Pulmonary artery endothelial cell (primary cell): ENCODE measurements at regions not wholly inside any gene's neighbourhood (a gene's known extent, or its start where the extent isn't known, plus 50 kb on each side); places are given as distances from the start of the nearest gene placed in this dataset.

ENCODE experiments used
- DNase-seq: peaks from one replicate; pipeline ENCODE4 v3.0.0-alpha.2; 2011; ENCODE audit warnings: low read depth, low spot score

GRCh38 chr18:45168866-45169600 is 446.2 kb upstream of the SLC14A2 start:
- no peak for DNase-seq

- no peak for DNase-seq
These were observed 445.7 kb upstream of the SLC14A2 start for GRCh38 chr18:45169610-45170009.

GRCh38 chr18:45171679-45172191 is 443.5 kb upstream of the SLC14A2 start:
- DNase-seq = no peak

GRCh38 chr18:45173327-45173726 is 441.9 kb upstream of the SLC14A2 start:
- DNase-seq = no peak

GRCh38 chr18:45173799-45174519 is 441.3 kb upstream of the SLC14A2 start:
- no peak for DNase-seq

GRCh38 chr18:45174629-45175136 is 440.6 kb upstream of the SLC14A2 start:
- no peak for DNase-seq

GRCh38 chr18:45175511-45175910 is 439.8 kb upstream of the SLC14A2 start:
- no peak for DNase-seq

- DNase-seq = no peak
These were observed 428.4 kb upstream of the SLC14A2 start for GRCh38 chr18:45186832-45187231.

- DNase-seq = no peak
These were observed 423.5 kb upstream of the SLC14A2 start for GRCh38 chr18:45191795-45192194.

- no peak for DNase-seq
These were observed 417.7 kb upstream of the SLC14A2 start for GRCh38 chr18:45197526-45197970.

GRCh38 chr18:45198526-45198925 is 416.8 kb upstream of the SLC14A2 start:
- DNase-seq = no peak

- DNase-seq = no peak
These were observed 414.2 kb upstream of the SLC14A2 start for GRCh38 chr18:45201029-45201428.

- no peak for DNase-seq
These were observed 413.8 kb upstream of the SLC14A2 start for GRCh38 chr18:45201489-45201888.

GRCh38 chr18:45202061-45202460 is 413.2 kb upstream of the SLC14A2 start:
- no peak for DNase-seq

- DNase-seq = no peak
These were observed 411.6 kb upstream of the SLC14A2 start for GRCh38 chr18:45203677-45204076.

GRCh38 chr18:45207328-45207727 is 407.9 kb upstream of the SLC14A2 start:
- no peak for DNase-seq

- no peak for DNase-seq
These were observed 407.1 kb upstream of the SLC14A2 start for GRCh38 chr18:45208164-45208563.

- DNase-seq = peak; percentile 54
These were observed 402.9 kb upstream of the SLC14A2 start for GRCh38 chr18:45212181-45213039.

- no peak for DNase-seq
These were observed 402.3 kb upstream of the SLC14A2 start for GRCh38 chr18:45213040-45213333.

- no peak for DNase-seq
These were observed 396.8 kb upstream of the SLC14A2 start for GRCh38 chr18:45218436-45218835.

GRCh38 chr18:45221363-45221762 is 393.9 kb upstream of the SLC14A2 start:
- no peak for DNase-seq

GRCh38 chr18:45222180-45222579 is 393.1 kb upstream of the SLC14A2 start:
- DNase-seq = no peak
